SK-N-MC (cell line): ENCODE measurements at regions not wholly inside any gene's neighbourhood (a gene's known extent, or its start where the extent isn't known, plus 50 kb on each side); places are given as distances from the start of the nearest gene placed in this dataset.

ENCODE experiments used
- EZH2 ChIP-seq: fragments of 200-600 bp; sonication (generic); IDR thresholded peaks from one replicate; pipeline ENCODE4 v1.6.1; 2017; ENCODE audit warnings: antibody characterized with exemption
- POLR2AphosphoS5 ChIP-seq: IDR thresholded peaks from 2 replicates; pipeline ENCODE4 v1.6.1; 2012; ENCODE audit warnings: mild to moderate bottlenecking, low read depth, low read length, borderline replicate concordance

- TF ChIP-seq EZH2 = no peak
- no peak for TF ChIP-seq POLR2AphosphoS5
Observed at GRCh38 chr14:58977366-58977765, 211.1 kb upstream of the DAAM1 start.
